ENCODE measurements at regions not wholly inside any gene's neighbourhood (a gene's known extent, or its start where the extent isn't known, plus 50 kb on each side); places are given as distances from the start of the nearest gene placed in this dataset.

- H3K27me3 ChIP-seq (ENCODE audit: control insufficient read depth in 1 of 2, insufficient read depth in 1 of 2, low read length in 2 of 2), result no peaks in the 10 kb centered on the region
- no peak overlapping the region for H3K14ac ChIP-seq (ENCODE audit: low read length in 2 of 2)
- no peak overlapping the region for H3K23ac ChIP-seq (ENCODE audit: low read length in 2 of 2)
Measured at GRCh38 chr14:38128640-38129039, 79.1 kb upstream of the SSTR1 start.

GRCh38 chr14:38129192-38129591, 78.5 kb upstream of the SSTR1 start:
- H3K4me2 ChIP-seq (ENCODE audit: low read length, poor library complexity, severe bottlenecking), result no peak overlapping the region
- H3K9ac ChIP-seq (ENCODE audit: low read length), result no peak overlapping the region
- H3K36me3 ChIP-seq (ENCODE audit: control insufficient read depth in 1 of 2, insufficient read depth in 2 of 2, low read depth in 1 of 2, low read length in 2 of 2), result no peaks in the 10 kb centered on the region
- H3K27ac ChIP-seq (ENCODE audit: low read length, poor library complexity, severe bottlenecking), result no peak overlapping the region
- no peaks in the 10 kb centered on the region for H3K9me3 ChIP-seq (ENCODE audit: control insufficient read depth, low read length)
- H3K27me3 ChIP-seq (ENCODE audit: control insufficient read depth in 1 of 2, insufficient read depth in 1 of 2, low read length in 2 of 2), result no peaks in the 10 kb centered on the region
- H3K14ac ChIP-seq (ENCODE audit: low read length in 2 of 2), result no peak overlapping the region
- H4K8ac ChIP-seq (ENCODE audit: low read length), result no peak overlapping the region
- H3K23ac ChIP-seq (ENCODE audit: low read length in 2 of 2), result no peak overlapping the region
- H3K79me1 ChIP-seq (replicated peaks; ENCODE audit: low read length, poor library complexity, severe bottlenecking), result no peaks in the 10 kb centered on the region
- peaks cover 3% of the 10 kb centered on the region for H3K4me1 ChIP-seq (ENCODE audit: control insufficient read depth, insufficient read depth, low read depth, low read length)
- no peak overlapping the region for H2AFZ ChIP-seq (ENCODE audit: low read depth, low read length)
- no peak overlapping the region for H3K4ac ChIP-seq (ENCODE audit: low read depth in 1 of 2, low read length in 2 of 2)
- H2BK15ac ChIP-seq (ENCODE audit: low read depth, poor library complexity, severe bottlenecking), result peak overlapping the region; percentile 52
- 85% methylated on average over 1 of the region's 2 CpGs for WGBS
- H3K4me3 ChIP-seq (ENCODE audit: insufficient read depth in 1 of 2, low read depth in 1 of 2, low read length in 2 of 2), result no peak overlapping the region
- no peak overlapping the region for H4K91ac ChIP-seq (ENCODE audit: low read length)
- no peak overlapping the region for H2BK120ac ChIP-seq (ENCODE audit: low read depth, low read length)
- H3K18ac ChIP-seq (ENCODE audit: low read depth in 1 of 2, low read length in 2 of 2), result no peak overlapping the region
- H2BK12ac ChIP-seq (ENCODE audit: low read length in 2 of 2), result no peak overlapping the region
- H2BK5ac ChIP-seq (ENCODE audit: low read depth, low read length, poor library complexity, severe bottlenecking), result no peak overlapping the region
- no peak for DNase-seq
- H2AK5ac ChIP-seq (ENCODE audit: low read length, severe bottlenecking), result no peak overlapping the region

More at GRCh38 chr14:38128640-38129039, 79.1 kb upstream of the SSTR1 start:
- H2BK120ac ChIP-seq (ENCODE audit: low read depth, low read length), result no peak overlapping the region
- DNase-seq, result no peak
- H3K18ac ChIP-seq (ENCODE audit: low read depth in 1 of 2, low read length in 2 of 2), result no peak overlapping the region
- no peaks in the 10 kb centered on the region for H3K9me3 ChIP-seq (ENCODE audit: control insufficient read depth, low read length)
- H2BK15ac ChIP-seq (ENCODE audit: low read depth, poor library complexity, severe bottlenecking), result peak overlapping the region; percentile 52
- H2AFZ ChIP-seq (ENCODE audit: low read depth, low read length), result no peak overlapping the region
- no peak overlapping the region for H3K4me2 ChIP-seq (ENCODE audit: low read length, poor library complexity, severe bottlenecking)
- peaks cover 3% of the 10 kb centered on the region for H3K4me1 ChIP-seq (ENCODE audit: control insufficient read depth, insufficient read depth, low read depth, low read length)
- no peaks in the 10 kb centered on the region for H3K79me1 ChIP-seq (replicated peaks; ENCODE audit: low read length, poor library complexity, severe bottlenecking)
- no peak overlapping the region for H3K4ac ChIP-seq (ENCODE audit: low read depth in 1 of 2, low read length in 2 of 2)
- no peak overlapping the region for H2AK5ac ChIP-seq (ENCODE audit: low read length, severe bottlenecking)
- no peak overlapping the region for H3K9ac ChIP-seq (ENCODE audit: low read length)
- H4K91ac ChIP-seq (ENCODE audit: low read length), result no peak overlapping the region
- no peak overlapping the region for H3K4me3 ChIP-seq (ENCODE audit: insufficient read depth in 1 of 2, low read depth in 1 of 2, low read length in 2 of 2)
- no peak overlapping the region for H2BK12ac ChIP-seq (ENCODE audit: low read length in 2 of 2)
- H3K27ac ChIP-seq (ENCODE audit: low read length, poor library complexity, severe bottlenecking), result no peak overlapping the region
- no peaks in the 10 kb centered on the region for H3K36me3 ChIP-seq (ENCODE audit: control insufficient read depth in 1 of 2, insufficient read depth in 2 of 2, low read depth in 1 of 2, low read length in 2 of 2)
- H2BK5ac ChIP-seq (ENCODE audit: low read depth, low read length, poor library complexity, severe bottlenecking), result no peak overlapping the region
- no peak overlapping the region for H4K8ac ChIP-seq (ENCODE audit: low read length)

GRCh38 chr14:38129705-38130104, 78.0 kb upstream of the SSTR1 start:
- H4K91ac ChIP-seq (ENCODE audit: low read length), result no peak overlapping the region
- H3K4me1 ChIP-seq (ENCODE audit: control insufficient read depth, insufficient read depth, low read depth, low read length), result peaks cover 3% of the 10 kb centered on the region
- no peaks in the 10 kb centered on the region for H3K9me3 ChIP-seq (ENCODE audit: control insufficient read depth, low read length)
- no peak overlapping the region for H2AFZ ChIP-seq (ENCODE audit: low read depth, low read length)
- DNase-seq, result no peak
- no peak overlapping the region for H2BK12ac ChIP-seq (ENCODE audit: low read length in 2 of 2)
- WGBS, result no CpG with 5 or more reads among the region's 5 CpGs
- no peaks in the 10 kb centered on the region for H3K79me1 ChIP-seq (replicated peaks; ENCODE audit: low read length, poor library complexity, severe bottlenecking)
- no peaks in the 10 kb centered on the region for H3K27me3 ChIP-seq (ENCODE audit: control insufficient read depth in 1 of 2, insufficient read depth in 1 of 2, low read length in 2 of 2)
- no peak overlapping the region for H4K8ac ChIP-seq (ENCODE audit: low read length)
- H2BK15ac ChIP-seq (ENCODE audit: low read depth, poor library complexity, severe bottlenecking), result no peak overlapping the region
- no peak overlapping the region for H3K14ac ChIP-seq (ENCODE audit: low read length in 2 of 2)
- no peak overlapping the region for H2AK5ac ChIP-seq (ENCODE audit: low read length, severe bottlenecking)
- H3K4ac ChIP-seq (ENCODE audit: low read depth in 1 of 2, low read length in 2 of 2), result no peak overlapping the region
- no peak overlapping the region for H2BK120ac ChIP-seq (ENCODE audit: low read depth, low read length)
- H3K18ac ChIP-seq (ENCODE audit: low read depth in 1 of 2, low read length in 2 of 2), result no peak overlapping the region
- H3K36me3 ChIP-seq (ENCODE audit: control insufficient read depth in 1 of 2, insufficient read depth in 2 of 2, low read depth in 1 of 2, low read length in 2 of 2), result no peaks in the 10 kb centered on the region
- H3K27ac ChIP-seq (ENCODE audit: low read length, poor library complexity, severe bottlenecking), result no peak overlapping the region
- H3K4me2 ChIP-seq (ENCODE audit: low read length, poor library complexity, severe bottlenecking), result no peak overlapping the region
- no peak overlapping the region for H3K4me3 ChIP-seq (ENCODE audit: insufficient read depth in 1 of 2, low read depth in 1 of 2, low read length in 2 of 2)
- no peak overlapping the region for H2BK5ac ChIP-seq (ENCODE audit: low read depth, low read length, poor library complexity, severe bottlenecking)
- H3K23ac ChIP-seq (ENCODE audit: low read length in 2 of 2), result no peak overlapping the region
- H3K9ac ChIP-seq (ENCODE audit: low read length), result no peak overlapping the region

- Histone ChIP-seq H3K23ac (ENCODE audit: low read length in 2 of 2) (no peak overlapping the region), H3K27me3 (ENCODE audit: control insufficient read depth in 1 of 2, insufficient read depth in 1 of 2, low read length in 2 of 2) (no peaks in the 10 kb centered on the region), H2BK5ac (ENCODE audit: low read depth, low read length, poor library complexity, severe bottlenecking) (no peak overlapping the region), H3K9me3 (ENCODE audit: control insufficient read depth, low read length) (no peaks in the 10 kb centered on the region), H3K9ac (ENCODE audit: low read length) (no peak overlapping the region), H3K4me3 (ENCODE audit: insufficient read depth in 1 of 2, low read depth in 1 of 2, low read length in 2 of 2) (no peak overlapping the region), H2BK120ac (ENCODE audit: low read depth, low read length) (no peak overlapping the region), H3K79me1 (replicated peaks; ENCODE audit: low read length, poor library complexity, severe bottlenecking) (no peaks in the 10 kb centered on the region), H3K4me2 (ENCODE audit: low read length, poor library complexity, severe bottlenecking) (no peak overlapping the region), H4K91ac (ENCODE audit: low read length) (no peak overlapping the region), H2BK12ac (ENCODE audit: low read length in 2 of 2) (no peak overlapping the region), H3K14ac (ENCODE audit: low read length in 2 of 2) (no peak overlapping the region), H3K36me3 (ENCODE audit: control insufficient read depth in 1 of 2, insufficient read depth in 2 of 2, low read depth in 1 of 2, low read length in 2 of 2) (no peaks in the 10 kb centered on the region), H3K18ac (ENCODE audit: low read depth in 1 of 2, low read length in 2 of 2) (no peak overlapping the region), H2AK5ac (ENCODE audit: low read length, severe bottlenecking) (no peak overlapping the region), H2AFZ (ENCODE audit: low read depth, low read length) (no peak overlapping the region), H3K27ac (ENCODE audit: low read length, poor library complexity, severe bottlenecking) (no peak overlapping the region), H4K8ac (ENCODE audit: low read length) (no peak overlapping the region), H3K4me1 (ENCODE audit: control insufficient read depth, insufficient read depth, low read depth, low read length) (peaks cover 1% of the 10 kb centered on the region), H2BK15ac (ENCODE audit: low read depth, poor library complexity, severe bottlenecking) (no peak overlapping the region), H3K4ac (ENCODE audit: low read depth in 1 of 2, low read length in 2 of 2) (no peak overlapping the region)
- DNase-seq, result no peak
- 93% methylated on average over 9 of the region's 10 CpGs for WGBS
Measured at GRCh38 chr14:38134416-38135030, 73.2 kb upstream of the SSTR1 start.

Measured in mesenchymal stem cell (in vitro differentiated cells and primary cell).